ENCODE measurements at regions not wholly inside any gene's neighbourhood (a gene's known extent, or its start where the extent isn't known, plus 50 kb on each side); places are given as distances from the start of the nearest gene placed in this dataset.

GRCh38 chr2:108082978-108083377 lies 96.7 kb downstream of the SLC5A7 start:
- Histone ChIP-seq H4K8ac (ENCODE audit: low read depth, low read length) (no peak overlapping the region), H3K4me1 (ENCODE audit: control insufficient read depth in 2 of 2, insufficient read depth in 1 of 2, low read depth in 1 of 2, low read length in 2 of 2) (no peaks in the 10 kb centered on the region), H3K4ac (ENCODE audit: low read length) (no peak overlapping the region), H3K27me3 (ENCODE audit: control insufficient read depth in 3 of 3, insufficient read depth in 3 of 3, low read depth in 1 of 3, low read length in 3 of 3) (no peaks in the 10 kb centered on the region), H2BK120ac (ENCODE audit: low read depth, low read length) (no peak overlapping the region), H3K9ac (ENCODE audit: low read depth, low read length, poor library complexity) (no peak overlapping the region), H3K27ac (replicated peaks; ENCODE audit: low read length) (no peak overlapping the region), H3K36me3 (replicated peaks in 1 of 2; ENCODE audit: control insufficient read depth in 2 of 2, insufficient read depth in 2 of 2, low read length in 2 of 2) (no peaks in the 10 kb centered on the region), H3K4me3 (ENCODE audit: low read length in 2 of 2) (no peak overlapping the region), H2BK15ac (ENCODE audit: low read length) (no peak overlapping the region), H2BK12ac (ENCODE audit: low read length) (no peak overlapping the region), H3K4me2 (ENCODE audit: insufficient read depth, low read length, poor library complexity, severe bottlenecking) (no peak overlapping the region), H3K79me1 (ENCODE audit: low read depth, low read length) (no peaks in the 10 kb centered on the region), H3K23ac (ENCODE audit: low read depth, low read length, poor library complexity) (no peak overlapping the region), H2BK5ac (ENCODE audit: low read length) (no peak overlapping the region), H3K9me3 (replicated peaks in 1 of 2; ENCODE audit: control insufficient read depth in 2 of 2, insufficient read depth in 1 of 2, low read depth in 1 of 2, low read length in 2 of 2) (no peaks in the 10 kb centered on the region), H2AFZ (ENCODE audit: low read length) (no peak overlapping the region), H3K14ac (ENCODE audit: low read length) (no peak overlapping the region), H3K18ac (ENCODE audit: low read length) (no peak overlapping the region), H2AK5ac (ENCODE audit: low read depth, low read length) (no peak overlapping the region), H4K91ac (ENCODE audit: low read depth, low read length, poor library complexity) (no peak overlapping the region)
- no peak for DNase-seq (ENCODE audit: low spot score)
- WGBS, 2 donors (ENCODE audit: extremely low coverage in 2 of 2, insufficient read length in 2 of 2, insufficient replicate concordance in 1 of 2) = no CpG with 5 or more reads among the region's 1 CpG

- no peak for DNase-seq (ENCODE audit: low spot score)
- Histone ChIP-seq H3K18ac (ENCODE audit: low read length) (no peak overlapping the region), H2BK12ac (ENCODE audit: low read length) (no peak overlapping the region), H3K14ac (ENCODE audit: low read length) (no peak overlapping the region), H3K4ac (ENCODE audit: low read length) (no peak overlapping the region), H3K27ac (replicated peaks; ENCODE audit: low read length) (no peak overlapping the region), H4K8ac (ENCODE audit: low read depth, low read length) (no peak overlapping the region), H3K9ac (ENCODE audit: low read depth, low read length, poor library complexity) (no peak overlapping the region), H2BK120ac (ENCODE audit: low read depth, low read length) (no peak overlapping the region), H3K27me3 (ENCODE audit: control insufficient read depth in 3 of 3, insufficient read depth in 3 of 3, low read depth in 1 of 3, low read length in 3 of 3) (no peaks in the 10 kb centered on the region), H3K9me3 (replicated peaks in 1 of 2; ENCODE audit: control insufficient read depth in 2 of 2, insufficient read depth in 1 of 2, low read depth in 1 of 2, low read length in 2 of 2) (no peaks in the 10 kb centered on the region), H3K4me1 (ENCODE audit: control insufficient read depth in 2 of 2, insufficient read depth in 1 of 2, low read depth in 1 of 2, low read length in 2 of 2) (no peaks in the 10 kb centered on the region), H4K91ac (ENCODE audit: low read depth, low read length, poor library complexity) (no peak overlapping the region), H2BK5ac (ENCODE audit: low read length) (no peak overlapping the region), H3K4me3 (ENCODE audit: low read length in 2 of 2) (no peak overlapping the region), H3K79me1 (ENCODE audit: low read depth, low read length) (no peaks in the 10 kb centered on the region), H3K23ac (ENCODE audit: low read depth, low read length, poor library complexity) (no peak overlapping the region), H2BK15ac (ENCODE audit: low read length) (no peak overlapping the region), H3K36me3 (replicated peaks in 1 of 2; ENCODE audit: control insufficient read depth in 2 of 2, insufficient read depth in 2 of 2, low read length in 2 of 2) (no peaks in the 10 kb centered on the region), H2AFZ (ENCODE audit: low read length) (no peak overlapping the region), H2AK5ac (ENCODE audit: low read depth, low read length) (no peak overlapping the region), H3K4me2 (ENCODE audit: insufficient read depth, low read length, poor library complexity, severe bottlenecking) (no peak overlapping the region)
- WGBS, 2 donors (ENCODE audit: extremely low coverage in 2 of 2, insufficient read length in 2 of 2, insufficient replicate concordance in 1 of 2) = 100% methylated on average over 2 of the region's 3 CpGs; no CpG with 5 or more reads in 1 of the 2 donors
Observed at GRCh38 chr2:108084311-108084710, 98.0 kb downstream of the SLC5A7 start.

- no CpG with 5 or more reads among the region's 1 CpG for WGBS, 2 donors (ENCODE audit: extremely low coverage in 2 of 2, insufficient read length in 2 of 2, insufficient replicate concordance in 1 of 2)
Observed at GRCh38 chr2:108092886-108093285, 106.6 kb downstream of the SLC5A7 start.

GRCh38 chr2:108101481-108101880 lies 115.2 kb downstream of the SLC5A7 start:
- H3K4me2 ChIP-seq (ENCODE audit: insufficient read depth, low read length, poor library complexity, severe bottlenecking) = no peak overlapping the region
- no peak overlapping the region for H2AK5ac ChIP-seq (ENCODE audit: low read depth, low read length)
- no peak for DNase-seq (ENCODE audit: low spot score)
- no peaks in the 10 kb centered on the region for H3K9me3 ChIP-seq (replicated peaks in 1 of 2; ENCODE audit: control insufficient read depth in 2 of 2, insufficient read depth in 1 of 2, low read depth in 1 of 2, low read length in 2 of 2)
- H2BK15ac ChIP-seq (ENCODE audit: low read length) = no peak overlapping the region
- no peak overlapping the region for H2BK5ac ChIP-seq (ENCODE audit: low read length)
- no peak overlapping the region for H3K4me3 ChIP-seq (ENCODE audit: low read length in 2 of 2)
- no peak overlapping the region for H2BK120ac ChIP-seq (ENCODE audit: low read depth, low read length)
- no peak overlapping the region for H4K8ac ChIP-seq (ENCODE audit: low read depth, low read length)
- H4K91ac ChIP-seq (ENCODE audit: low read depth, low read length, poor library complexity) = no peak overlapping the region
- no peak overlapping the region for H3K9ac ChIP-seq (ENCODE audit: low read depth, low read length, poor library complexity)
- H3K14ac ChIP-seq (ENCODE audit: low read length) = no peak overlapping the region
- H3K4ac ChIP-seq (ENCODE audit: low read length) = no peak overlapping the region
- no peak overlapping the region for H2BK12ac ChIP-seq (ENCODE audit: low read length)
- H3K4me1 ChIP-seq (ENCODE audit: control insufficient read depth in 2 of 2, insufficient read depth in 1 of 2, low read depth in 1 of 2, low read length in 2 of 2) = no peaks in the 10 kb centered on the region
- H3K23ac ChIP-seq (ENCODE audit: low read depth, low read length, poor library complexity) = no peak overlapping the region
- H2AFZ ChIP-seq (ENCODE audit: low read length) = no peak overlapping the region
- no peak overlapping the region for H3K18ac ChIP-seq (ENCODE audit: low read length)
- H3K27ac ChIP-seq (replicated peaks; ENCODE audit: low read length) = no peak overlapping the region
- no peaks in the 10 kb centered on the region for H3K27me3 ChIP-seq (ENCODE audit: control insufficient read depth in 3 of 3, insufficient read depth in 3 of 3, low read depth in 1 of 3, low read length in 3 of 3)
- no CpG with 5 or more reads among the region's 4 CpGs for WGBS, 2 donors (ENCODE audit: extremely low coverage in 2 of 2, insufficient read length in 2 of 2, insufficient replicate concordance in 1 of 2)
- no peaks in the 10 kb centered on the region for H3K36me3 ChIP-seq (replicated peaks in 1 of 2; ENCODE audit: control insufficient read depth in 2 of 2, insufficient read depth in 2 of 2, low read length in 2 of 2)
- no peaks in the 10 kb centered on the region for H3K79me1 ChIP-seq (ENCODE audit: low read depth, low read length)

More at GRCh38 chr2:108092886-108093285, 106.6 kb downstream of the SLC5A7 start:
- Histone ChIP-seq H2BK5ac (ENCODE audit: low read length) (no peak overlapping the region), H2BK120ac (ENCODE audit: low read depth, low read length) (no peak overlapping the region), H3K36me3 (replicated peaks in 1 of 2; ENCODE audit: control insufficient read depth in 2 of 2, insufficient read depth in 2 of 2, low read length in 2 of 2) (no peaks in the 10 kb centered on the region), H3K23ac (ENCODE audit: low read depth, low read length, poor library complexity) (no peak overlapping the region), H4K91ac (ENCODE audit: low read depth, low read length, poor library complexity) (no peak overlapping the region), H3K27ac (replicated peaks; ENCODE audit: low read length) (no peak overlapping the region), H3K79me1 (ENCODE audit: low read depth, low read length) (no peaks in the 10 kb centered on the region), H4K8ac (ENCODE audit: low read depth, low read length) (no peak overlapping the region), H3K14ac (ENCODE audit: low read length) (no peak overlapping the region), H2BK12ac (ENCODE audit: low read length) (no peak overlapping the region), H2AFZ (ENCODE audit: low read length) (no peak overlapping the region), H2AK5ac (ENCODE audit: low read depth, low read length) (no peak overlapping the region), H3K18ac (ENCODE audit: low read length) (no peak overlapping the region), H3K4me3 (ENCODE audit: low read length in 2 of 2) (no peak overlapping the region), H2BK15ac (ENCODE audit: low read length) (no peak overlapping the region), H3K4me1 (ENCODE audit: control insufficient read depth in 2 of 2, insufficient read depth in 1 of 2, low read depth in 1 of 2, low read length in 2 of 2) (no peaks in the 10 kb centered on the region), H3K4ac (ENCODE audit: low read length) (no peak overlapping the region), H3K4me2 (ENCODE audit: insufficient read depth, low read length, poor library complexity, severe bottlenecking) (no peak overlapping the region), H3K9me3 (replicated peaks in 1 of 2; ENCODE audit: control insufficient read depth in 2 of 2, insufficient read depth in 1 of 2, low read depth in 1 of 2, low read length in 2 of 2) (no peaks in the 10 kb centered on the region), H3K9ac (ENCODE audit: low read depth, low read length, poor library complexity) (no peak overlapping the region), H3K27me3 (ENCODE audit: control insufficient read depth in 3 of 3, insufficient read depth in 3 of 3, low read depth in 1 of 3, low read length in 3 of 3) (no peaks in the 10 kb centered on the region)
- no peak for DNase-seq (ENCODE audit: low spot score)
